Nephron progenitor cell (in vitro differentiated cells): ENCODE measurements at regions not wholly inside any gene's neighbourhood (a gene's known extent, or its start where the extent isn't known, plus 50 kb on each side); places are given as distances from the start of the nearest gene placed in this dataset.

Source experiments
- DNase-seq: peaks from one replicate; pipeline ENCODE4 v3.0.0; 2021
- H3K27ac Mint-ChIP-seq: 2 replicates; pipeline ENCODE4 v1.8.0; 2021; ENCODE audit warnings: mild to moderate bottlenecking, moderate library complexity, mixed read lengths
- H3K27me3 Mint-ChIP-seq: 2 replicates; pipeline ENCODE4 v1.8.0; 2021; ENCODE audit warnings: mild to moderate bottlenecking, low read depth, mixed read lengths; ENCODE audit not compliant: poor library complexity
- H3K36me3 Mint-ChIP-seq: 2 replicates; pipeline ENCODE4 v1.8.0; 2021; ENCODE audit warnings: low read depth, mixed read lengths
- H3K4me1 Mint-ChIP-seq: 2 replicates; pipeline ENCODE4 v1.8.0; 2021; ENCODE audit warnings: mixed read lengths
- H3K4me3 Mint-ChIP-seq: 2 replicates; pipeline ENCODE4 v1.8.0; 2021; ENCODE audit warnings: mild to moderate bottlenecking, moderate library complexity, mixed read lengths
- H3K9me3 Mint-ChIP-seq: 2 replicates; pipeline ENCODE4 v1.8.0; 2021; ENCODE audit warnings: mild to moderate bottlenecking, moderate library complexity, mixed read lengths
- CTCF ChIP-seq: fragments of 200-600 bp; sonication (generic); IDR thresholded peaks from 2 replicates; pipeline ENCODE4 v1.5.0; 2021; ENCODE audit warnings: antibody characterized with exemption

GRCh38 chr5:136793300-136793699, 428.0 kb upstream of the TRPC7 start:
- Mint-ChIP-seq H3K9me3 (peaks cover 14% of the 10 kb centered on the region), H3K4me1 (no peaks in the 10 kb centered on the region), H3K27ac (no peak overlapping the region), H3K4me3 (no peak overlapping the region), H3K36me3 (peaks cover 10% of the 10 kb centered on the region), H3K27me3 (no peaks in the 10 kb centered on the region)
- TF ChIP-seq CTCF = no peak
- no peak for DNase-seq

- H3K36me3 Mint-ChIP-seq = no peaks in the 10 kb centered on the region
- H3K4me1 Mint-ChIP-seq = no peaks in the 10 kb centered on the region
- TF ChIP-seq CTCF = no peak
These were observed 416.1 kb upstream of the TRPC7 start for GRCh38 chr5:136781464-136781863.

DNA sequence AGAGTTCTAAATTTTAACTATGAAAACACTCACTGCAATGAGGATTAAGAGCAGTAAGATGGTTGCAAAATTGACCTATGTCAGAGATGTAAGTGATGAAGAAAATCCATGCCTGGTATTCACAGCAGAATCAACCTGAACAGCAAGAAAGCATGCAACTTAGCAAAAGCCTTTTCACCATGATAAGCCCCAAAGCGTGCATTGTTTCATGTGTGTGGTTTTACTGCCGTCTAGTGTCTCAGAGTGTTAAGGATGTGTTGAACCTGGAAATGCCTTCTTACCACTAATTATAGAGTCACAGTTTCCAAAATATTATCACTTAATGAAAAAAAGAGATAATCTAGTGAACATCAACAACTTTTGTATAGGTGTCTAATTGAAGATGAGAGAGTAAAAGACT, 415.2 kb upstream of the TRPC7 start:
- DNase-seq = no peak
- TF ChIP-seq CTCF = no peak
- Mint-ChIP-seq H3K36me3 (no peaks in the 10 kb centered on the region), H3K9me3 (peaks cover 6% of the 10 kb centered on the region), H3K4me3 (no peak overlapping the region), H3K27ac (no peak overlapping the region), H3K4me1 (no peaks in the 10 kb centered on the region), H3K27me3 (no peaks in the 10 kb centered on the region)

More at GRCh38 chr5:136781464-136781863, 416.1 kb upstream of the TRPC7 start:
- H3K4me3 Mint-ChIP-seq = no peak overlapping the region
- no peak overlapping the region for H3K27ac Mint-ChIP-seq
- no peaks in the 10 kb centered on the region for H3K27me3 Mint-ChIP-seq
- peaks cover 9% of the 10 kb centered on the region for H3K9me3 Mint-ChIP-seq
- DNase-seq = no peak

GRCh38 chr5:136776022-136776927, 410.9 kb upstream of the TRPC7 start:
- H3K4me3 Mint-ChIP-seq = no peak overlapping the region
- no peak for TF ChIP-seq CTCF
- peaks cover 9% of the 10 kb centered on the region for H3K4me1 Mint-ChIP-seq
- H3K36me3 Mint-ChIP-seq = no peaks in the 10 kb centered on the region
- peaks cover 2% of the 10 kb centered on the region for H3K27me3 Mint-ChIP-seq
- DNase-seq = no peak
- no peaks in the 10 kb centered on the region for H3K9me3 Mint-ChIP-seq
- H3K27ac Mint-ChIP-seq = no peak overlapping the region

GRCh38 chr5:136772491-136772890, 407.1 kb upstream of the TRPC7 start:
- Mint-ChIP-seq H3K27me3 (peaks cover 6% of the 10 kb centered on the region), H3K4me1 (peaks cover 25% of the 10 kb centered on the region), H3K36me3 (no peaks in the 10 kb centered on the region), H3K27ac (no peak overlapping the region), H3K4me3 (no peak overlapping the region), H3K9me3 (no peaks in the 10 kb centered on the region)
- DNase-seq = peak; percentile 22
- no peak for TF ChIP-seq CTCF
